ENCODE measurements at regions not wholly inside any gene's neighbourhood (a gene's known extent, or its start where the extent isn't known, plus 50 kb on each side); places are given as distances from the start of the nearest gene placed in this dataset.
"Not testable (repeated sequence)": the region's sequence is repeated elsewhere in the genome, so short reads cannot be mapped to it uniquely, and the experiment has no call there.

- no peak for DNase-seq (ENCODE audit: low spot score)
Measured at GRCh38 chr5:117144086-117144485, 569.5 kb upstream of the SEMA6A start.

- no peak for DNase-seq (ENCODE audit: low spot score)
Measured at GRCh38 chr5:117143406-117143805, 568.8 kb upstream of the SEMA6A start.

- DNase-seq (ENCODE audit: low spot score) = no peak
Measured at GRCh38 chr5:117138523-117138922, 563.9 kb upstream of the SEMA6A start.

- DNase-seq (ENCODE audit: low spot score) = no peak
Measured at GRCh38 chr5:117135851-117136250, 561.2 kb upstream of the SEMA6A start.

DNA sequence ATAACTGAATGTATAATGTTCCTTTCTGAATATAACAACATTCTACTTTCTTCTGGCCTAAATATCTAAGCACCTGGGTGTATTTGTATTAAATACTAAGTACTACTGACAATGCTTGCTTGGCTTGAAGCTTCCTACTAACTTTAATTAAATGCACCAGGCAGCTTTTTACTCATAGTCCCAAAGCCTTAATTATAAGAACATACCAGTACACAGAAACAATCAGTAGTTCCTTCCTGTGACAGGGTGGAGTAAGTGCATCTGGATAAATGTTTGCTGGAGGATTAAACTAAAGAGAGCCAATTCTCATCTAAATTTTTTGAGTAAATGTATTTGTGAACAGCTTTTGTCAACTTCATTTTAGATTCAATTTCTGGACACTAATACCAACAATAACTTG lies 558.6 kb upstream of the SEMA6A start:
- no peak for DNase-seq (ENCODE audit: low spot score)

DNA sequence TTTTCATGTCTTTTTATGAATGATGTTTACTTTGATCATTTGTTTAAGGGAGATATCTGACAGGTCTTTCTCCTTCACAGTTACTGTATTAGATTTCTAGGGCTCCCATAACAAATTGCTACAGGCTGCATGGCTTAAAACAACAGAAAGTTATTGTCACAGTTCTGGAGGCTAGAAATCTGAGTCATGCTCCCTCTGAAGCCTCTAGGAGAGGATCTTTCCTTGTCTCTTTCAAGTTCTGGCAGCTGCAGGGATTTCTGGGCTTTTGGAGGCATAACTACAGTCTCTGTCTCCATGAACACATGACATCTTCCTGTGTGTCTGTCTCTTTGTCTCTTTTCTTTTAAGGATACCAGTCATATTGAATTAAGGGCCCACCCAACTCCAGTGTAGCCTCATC lies 557.3 kb upstream of the SEMA6A start:
- DNase-seq (ENCODE audit: low spot score) = no peak

DNA sequence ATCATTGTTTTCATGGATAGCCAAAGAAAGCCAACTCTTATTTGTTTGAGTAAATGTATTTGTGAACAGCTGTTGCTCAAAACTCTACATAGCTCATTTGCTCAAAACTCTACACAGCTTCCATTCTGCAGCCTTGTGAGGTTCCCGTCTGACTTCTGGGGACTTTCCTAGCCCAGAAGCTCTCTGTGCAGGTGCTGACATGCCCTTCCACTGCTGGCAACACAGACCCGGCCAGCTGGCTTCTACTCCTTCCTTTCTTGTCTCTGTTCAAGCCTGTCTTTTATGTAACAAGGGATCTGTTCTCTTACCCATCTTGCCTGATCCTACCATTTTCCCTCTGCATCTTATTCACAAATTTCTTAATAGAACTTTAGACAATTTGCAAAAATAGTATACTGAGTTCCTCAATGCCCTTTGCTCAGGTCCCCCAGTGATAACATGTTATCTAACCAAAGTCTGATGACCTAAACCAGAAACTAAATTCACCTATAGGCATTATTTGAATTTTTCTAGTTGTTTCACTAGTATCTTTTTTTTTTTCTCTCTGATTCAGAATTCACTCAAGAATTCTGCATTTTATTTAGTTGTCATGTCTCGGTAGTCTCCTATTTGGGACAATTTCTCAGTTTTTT lies 556.5 kb upstream of the SEMA6A start:
- DNase-seq (ENCODE audit: low spot score) = peak; percentile 46

GRCh38 chr5:117118499-117118898 lies 543.9 kb upstream of the SEMA6A start:
- no peak for DNase-seq (ENCODE audit: low spot score)

GRCh38 chr5:117117314-117117713 lies 542.7 kb upstream of the SEMA6A start:
- not testable (repeated sequence) for DNase-seq (ENCODE audit: low spot score)

DNA sequence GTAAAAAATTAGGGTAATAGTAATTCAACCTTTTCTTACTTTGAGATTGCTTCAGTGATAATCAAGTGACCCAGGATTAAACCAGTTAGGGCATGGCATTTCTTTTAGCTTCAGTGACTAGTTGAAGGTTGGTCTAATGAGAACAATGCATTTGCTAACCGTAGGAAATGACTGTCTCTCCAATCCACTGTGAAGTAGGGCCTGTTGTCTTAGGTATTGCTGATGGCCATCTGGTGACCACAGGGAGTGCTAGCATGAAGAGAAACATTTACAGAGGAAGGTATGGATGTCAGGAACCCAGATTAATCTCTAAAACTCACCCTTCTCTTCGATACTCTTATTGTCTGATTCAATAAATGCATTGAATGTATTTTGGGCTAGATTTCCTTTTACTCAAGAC lies 535.9 kb upstream of the SEMA6A start:
- peak; percentile 20 for DNase-seq (ENCODE audit: low spot score)

- DNase-seq (ENCODE audit: low spot score) = no peak
Measured at GRCh38 chr5:117107859-117108258, 533.2 kb upstream of the SEMA6A start.

DNA sequence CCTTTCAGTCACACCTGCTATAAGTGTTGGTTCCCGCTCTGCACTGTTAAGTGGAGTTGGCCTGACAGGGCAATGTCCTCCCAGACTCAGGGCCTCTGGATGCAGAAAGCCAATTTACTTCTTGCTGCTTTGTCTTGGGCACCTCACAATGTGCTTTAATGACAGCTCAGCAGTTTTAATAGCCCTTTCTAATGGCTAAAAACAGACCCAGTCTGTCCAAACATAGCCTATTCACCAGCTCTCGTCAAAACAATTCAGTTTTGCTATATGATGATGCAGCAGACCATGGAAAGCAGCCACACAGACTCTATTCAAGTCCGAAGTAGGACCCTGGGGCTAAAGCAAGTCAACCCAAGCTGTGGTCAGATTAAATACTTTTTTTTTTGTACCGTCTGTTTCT lies 529.1 kb upstream of the SEMA6A start:
- no peak for DNase-seq (ENCODE audit: low spot score)

- no peak for DNase-seq (ENCODE audit: low spot score)
Measured at GRCh38 chr5:117102591-117102990, 528.0 kb upstream of the SEMA6A start.

- DNase-seq (ENCODE audit: low spot score) = peak; percentile 51
Measured at GRCh38 chr5:117100176-117100575, 525.6 kb upstream of the SEMA6A start.

GRCh38 chr5:117098094-117098493 lies 523.5 kb upstream of the SEMA6A start:
- DNase-seq (ENCODE audit: low spot score) = no peak

GRCh38 chr5:117095346-117096332 lies 521.0 kb upstream of the SEMA6A start:
- no peak for DNase-seq (ENCODE audit: low spot score)

DNA sequence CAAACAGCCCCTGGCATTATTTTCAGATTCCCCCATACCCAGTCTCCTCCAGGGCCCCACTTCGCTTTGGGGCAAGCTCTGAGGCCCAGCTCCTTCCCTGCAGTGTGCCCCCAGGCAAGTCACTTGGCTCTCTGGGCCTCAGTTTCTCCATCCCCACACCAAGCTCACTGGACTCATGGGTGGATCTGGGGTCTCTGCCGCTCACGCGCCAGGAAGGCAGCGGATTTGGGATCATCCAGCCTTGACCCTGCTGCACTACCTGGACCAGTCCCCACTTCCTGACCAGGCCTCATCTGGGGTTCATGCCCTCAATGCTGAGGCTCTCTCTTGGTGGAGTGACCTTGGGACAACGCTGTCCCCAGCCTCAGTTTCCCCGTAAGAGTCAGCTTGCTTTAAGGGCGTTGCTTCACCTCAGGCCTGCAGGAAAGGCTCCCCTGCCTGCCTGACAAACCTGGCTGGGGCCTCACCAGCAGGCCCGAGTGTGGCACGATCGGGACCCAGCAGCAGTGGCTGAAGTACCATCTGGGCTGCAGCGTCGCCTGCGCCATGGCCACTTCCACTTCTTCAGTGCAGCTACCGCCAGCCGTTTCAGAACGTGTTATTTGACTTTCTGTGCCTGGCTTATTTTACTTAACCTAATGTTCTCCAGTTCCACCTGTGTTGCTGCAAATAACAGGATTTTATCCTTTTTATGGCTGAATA lies 519.6 kb upstream of the SEMA6A start:
- no peak for DNase-seq (ENCODE audit: low spot score)

DNA sequence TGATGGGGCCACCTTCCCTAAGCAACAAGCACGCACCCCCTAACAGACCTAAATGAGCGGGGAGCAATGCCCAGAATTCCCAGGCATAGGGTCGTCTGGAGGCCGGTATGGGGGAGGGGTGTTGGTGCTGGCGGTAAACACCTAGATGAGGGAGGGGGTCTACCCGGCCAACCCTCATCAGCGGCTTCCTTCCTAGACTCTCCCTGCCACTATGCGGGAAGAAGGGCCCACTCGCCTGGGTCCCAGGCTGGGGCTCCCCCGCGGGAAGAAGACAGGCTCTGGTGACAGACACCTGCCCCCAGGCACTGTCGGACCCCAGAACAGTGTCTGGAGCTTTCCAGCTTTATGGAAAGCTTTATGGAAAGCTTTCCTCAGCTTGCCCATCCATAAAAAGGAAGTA lies 519.0 kb upstream of the SEMA6A start:
- DNase-seq (ENCODE audit: low spot score) = no peak

DNA sequence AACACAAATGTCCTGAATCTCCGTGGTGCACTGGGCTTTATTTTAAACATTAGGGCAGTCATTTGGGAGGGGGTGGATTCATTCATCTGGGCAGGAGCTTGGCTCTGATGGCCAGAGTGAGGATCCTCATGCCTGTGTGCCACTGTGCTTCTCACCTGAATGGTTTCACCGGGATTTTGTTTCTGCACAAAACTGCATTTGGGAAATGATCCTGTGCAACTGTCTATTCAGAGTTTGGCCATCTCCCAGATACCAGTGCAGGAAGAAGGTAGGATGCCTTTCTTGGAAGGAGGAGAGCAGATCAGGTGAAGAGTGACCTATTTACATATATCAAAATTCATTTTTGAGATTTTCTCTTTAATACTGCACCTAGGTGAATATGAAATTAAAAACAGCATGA lies 514.4 kb upstream of the SEMA6A start:
- DNase-seq (ENCODE audit: low spot score) = peak; percentile 87

DNA sequence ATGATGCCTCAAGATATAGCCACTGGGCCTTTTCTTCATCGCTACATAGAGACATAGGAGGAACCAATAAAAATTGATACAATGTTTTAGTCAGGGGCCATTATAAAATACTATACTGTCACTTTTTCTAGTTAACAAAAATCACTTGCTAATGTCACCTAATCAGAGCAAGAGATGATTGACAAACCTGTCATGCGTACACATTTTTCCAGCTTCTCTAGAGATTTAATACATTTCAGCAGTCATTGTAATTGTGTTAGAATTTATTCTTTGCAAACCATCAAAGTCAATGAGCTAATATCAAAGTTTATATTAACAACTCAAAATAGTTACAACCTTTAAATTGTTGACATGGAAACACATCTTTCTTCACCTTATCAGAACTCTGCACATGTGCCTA lies 513.6 kb upstream of the SEMA6A start:
- DNase-seq (ENCODE audit: low spot score) = no peak

- DNase-seq (ENCODE audit: low spot score) = no peak
Measured at GRCh38 chr5:117084067-117084466, 509.4 kb upstream of the SEMA6A start.

- no peak for DNase-seq (ENCODE audit: low spot score)
Measured at GRCh38 chr5:117082977-117083376, 508.4 kb upstream of the SEMA6A start.

- DNase-seq (ENCODE audit: low spot score) = no peak
Measured at GRCh38 chr5:117077142-117077541, 502.5 kb upstream of the SEMA6A start.
